BJ (cell line): ENCODE measurements at regions not wholly inside any gene's neighbourhood (a gene's known extent, or its start where the extent isn't known, plus 50 kb on each side); places are given as distances from the start of the nearest gene placed in this dataset.

Experiments used
- CTCF ChIA-PET: fragments of 350-600 bp; formaldehyde crosslinking; extraction: SDS; loops from one replicate; lab custom pipeline; 2021; ENCODE audit warnings: antibody characterized with exemption, inconsistent platforms; lab: Yijun Ruan, JAX
- POLR2A ChIA-PET: fragments of 300-600 bp; sonication (Branson Sonifier 250); formaldehyde crosslinking; extraction: SDS; loops from one replicate; lab custom pipeline; 2021; ENCODE audit warnings: antibody characterized with exemption; lab: Charles Lee
- DNase-seq: peaks from one replicate; pipeline ENCODE4 v3.0.0-alpha.2; 2011; ENCODE audit warnings: low read depth
- H3K27me3 ChIP-seq: 2 replicates; pipeline ENCODE4 v1.6.0; 2011; ENCODE audit warnings: low read length; ENCODE audit not compliant: control insufficient read depth, insufficient read depth
- H3K36me3 ChIP-seq: 2 replicates; pipeline ENCODE4 v1.5.1; 2011; ENCODE audit warnings: low read length; ENCODE audit not compliant: control insufficient read depth, insufficient read depth
- H3K4me3 ChIP-seq: 2 replicates; pipeline ENCODE4 v1.5.1; 2011; ENCODE audit warnings: low read depth, mild to moderate bottlenecking, control low read depth, low read length
- CTCF ChIP-seq: IDR thresholded peaks from 2 replicates; pipeline ENCODE4 v1.5.1; 2011; ENCODE audit warnings: low read depth, mild to moderate bottlenecking, control low read depth, inconsistent platforms, low read length, moderate library complexity; ENCODE audit not compliant: insufficient read depth

DNA sequence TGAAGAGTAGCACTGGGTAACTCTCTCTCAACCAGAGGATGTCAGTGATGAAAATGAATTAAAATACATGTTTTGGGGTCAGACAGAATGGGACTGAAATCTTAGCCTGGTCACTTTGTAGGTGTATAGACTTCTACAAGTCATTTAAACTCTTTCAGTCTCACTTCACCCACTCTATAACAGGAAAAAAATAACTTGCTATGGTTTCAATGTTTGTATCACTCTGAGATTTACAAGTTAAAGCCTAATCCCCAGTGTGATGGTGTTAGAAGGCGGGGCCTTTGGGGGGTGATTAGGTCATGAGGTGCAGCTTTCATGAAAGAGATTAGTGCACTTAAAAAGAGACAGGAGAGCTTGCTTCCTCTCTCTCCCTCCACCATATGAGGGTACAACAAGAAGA lies 134.8 kb downstream of the INHBA start:
- no peak for DNase-seq
- POLR2A ChIA-PET = no interaction called here
- H3K4me3 ChIP-seq = no peak overlapping the region
- H3K36me3 ChIP-seq = no peaks in the 10 kb centered on the region
- CTCF ChIA-PET = no interaction called here
- TF ChIP-seq CTCF = no peak
- peaks cover 3% of the 10 kb centered on the region; the same call in 1 of the 2 replicates for H3K27me3 ChIP-seq

GRCh38 chr7:41567731-41568114 lies 135.2 kb downstream of the INHBA start:
- TF ChIP-seq CTCF = no peak
- H3K36me3 ChIP-seq = no peaks in the 10 kb centered on the region
- peaks cover 3% of the 10 kb centered on the region; the same call in 1 of the 2 replicates for H3K27me3 ChIP-seq
- H3K4me3 ChIP-seq = no peak overlapping the region
- POLR2A ChIA-PET = no interaction called here
- CTCF ChIA-PET = interaction anchor here (0.9 kb wide), 1 partner anchor 129 kb away, joined by 5 read pairs; no protein-coding TSS in a partner anchor
- DNase-seq = no peak

DNA sequence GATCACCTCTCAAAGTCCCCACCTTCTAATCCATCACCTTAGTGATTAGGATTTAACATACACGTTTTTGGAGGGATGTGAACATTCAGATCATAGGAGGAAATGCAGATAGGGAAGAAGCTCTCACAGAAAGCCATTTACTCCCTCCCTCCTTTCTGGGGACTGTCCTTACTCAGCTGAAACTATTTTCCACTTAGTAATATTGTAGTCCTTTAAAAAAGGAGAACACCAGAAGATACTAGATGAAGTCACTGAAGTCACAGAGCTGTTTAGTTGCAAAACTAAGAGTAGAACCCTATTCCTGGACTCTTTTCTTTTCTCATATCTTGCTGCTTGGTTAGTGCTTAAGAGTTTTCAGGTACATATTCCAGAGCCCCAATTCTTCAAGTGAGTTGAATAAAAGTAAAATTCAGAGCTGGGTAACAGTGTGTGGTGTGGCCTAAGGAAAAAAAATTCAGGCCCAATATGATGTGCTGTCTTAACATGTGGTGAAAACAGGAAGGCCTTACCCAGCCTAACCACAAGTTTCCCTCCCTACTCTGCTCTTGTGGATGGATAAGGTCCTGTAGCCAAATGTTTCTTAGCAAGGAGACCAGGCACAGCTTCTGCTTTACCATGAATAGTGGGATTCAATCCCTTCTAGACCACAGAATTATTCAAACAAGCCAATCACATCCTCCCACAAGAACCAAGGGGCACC lies 135.7 kb downstream of the INHBA start:
- POLR2A ChIA-PET = no interaction called here
- no peak for TF ChIP-seq CTCF
- Histone ChIP-seq H3K27me3 (peaks cover 3% of the 10 kb centered on the region; the same call in 1 of the 2 replicates), H3K36me3 (no peaks in the 10 kb centered on the region), H3K4me3 (no peak overlapping the region)
- no peak for DNase-seq
- CTCF ChIA-PET = interaction anchor here (0.9 kb wide), 1 partner anchor 129 kb away, joined by 5 read pairs; no protein-coding TSS in a partner anchor

- TF ChIP-seq CTCF = no peak
- no peaks in the 10 kb centered on the region for H3K36me3 ChIP-seq
- no peak for DNase-seq
- ChIA-PET CTCF (interaction anchor here (0.9 kb wide), 1 partner anchor 130 kb away, joined by 5 read pairs; no protein-coding TSS in a partner anchor), POLR2A (no interaction called here)
- H3K4me3 ChIP-seq = no peak overlapping the region
- peaks cover 3% of the 10 kb centered on the region; the same call in 1 of the 2 replicates for H3K27me3 ChIP-seq
Measured at GRCh38 chr7:41566581-41566980, 136.3 kb downstream of the INHBA start.

- TF ChIP-seq CTCF = no peak
- ChIA-PET CTCF (interaction anchor here (2.5 kb wide), 1 partner anchor 12 kb away, joined by 8 read pairs; no protein-coding TSS in a partner anchor), POLR2A (no interaction called here)
- Histone ChIP-seq H3K4me3 (no peak overlapping the region), H3K27me3 (peaks cover 3% of the 10 kb centered on the region; the same call in 1 of the 2 replicates), H3K36me3 (no peaks in the 10 kb centered on the region)
- no peak for DNase-seq
Measured at GRCh38 chr7:41565655-41566054, 137.2 kb downstream of the INHBA start.
